T-cell (primary cell): ENCODE measurements at regions not wholly inside any gene's neighbourhood (a gene's known extent, or its start where the extent isn't known, plus 50 kb on each side); places are given as distances from the start of the nearest gene placed in this dataset.

Source experiments
- ATAC-seq, 4 experiments: fragments of 200-7000 bp in 3 of 4; fragments of 150-1000 bp in 1 of 4; cut with Tn5 transposase; replicated peaks in 1 of 4; 1 replicate in 3 of 4; 2 replicates in 1 of 4; pipeline ENCODE4 v1.10.0; 2021; ENCODE audit warnings: moderate library complexity in 3 of 4, mild to moderate bottlenecking in 2 of 4, moderate number of reproducible peaks in 1 of 4
- CTCF ChIA-PET, 2 donors: fragments of 300-600 bp; sonication (Branson Sonifier 250); formaldehyde crosslinking; loops; one replicate each; lab custom pipeline; 2022; ENCODE audit warnings: antibody characterized with exemption in 2 of 2; lab: Charles Lee
- POLR2A ChIA-PET, 2 donors: fragments of 300-600 bp; sonication (Branson Sonifier 250); formaldehyde crosslinking; loops; one replicate each; lab custom pipeline; 2022; ENCODE audit warnings: antibody characterized with exemption in 2 of 2; lab: Charles Lee
- DNase-seq, 35 experiments: peaks; one replicate each; pipeline versions ENCODE4 v3.0.0 to v3.0.0-alpha.2; 2013 to 2023
- H3K27ac ChIP-seq: one replicate; pipeline ENCODE4 v1.5.1; 2013; ENCODE audit warnings: low read length
- H3K27me3 ChIP-seq, 2 experiments: replicated peaks in 1 of 2; 1 replicate in 1 of 2; 2 replicates in 1 of 2; pipeline versions ENCODE4 v1.6.1 to v1.7.0; 2013; ENCODE audit warnings: low read length in 1 of 2, mixed read lengths in 1 of 2; ENCODE audit not compliant: control insufficient read depth in 2 of 2, insufficient read depth in 2 of 2; ENCODE audit errors: extremely low read depth in 1 of 2
- H3K36me3 ChIP-seq, 2 donors: 1 replicate in 1 of 2; 2 replicates in 1 of 2; pipeline versions ENCODE4 v1.6.1 to v1.7.0; 2013; ENCODE audit warnings: low read length in 1 of 2; ENCODE audit not compliant: control insufficient read depth in 2 of 2, insufficient read depth in 1 of 2; ENCODE audit errors: extremely low read depth in 1 of 2
- H3K4me1 ChIP-seq, 2 experiments: 1 replicate in 1 of 2; 2 replicates in 1 of 2; pipeline versions ENCODE4 v1.6.1 to v1.7.0; 2013; ENCODE audit warnings: low read length in 2 of 2, mixed read lengths in 1 of 2; ENCODE audit not compliant: insufficient read depth in 2 of 2, control insufficient read depth in 1 of 2; ENCODE audit errors: extremely low read depth in 1 of 2
- H3K4me3 ChIP-seq, 2 donors: 1 replicate in 1 of 2; 2 replicates in 1 of 2; pipeline versions ENCODE4 v1.5.1 to v1.7.0; 2013; ENCODE audit warnings: mild to moderate bottlenecking in 2 of 2, low read length in 1 of 2, moderate library complexity in 1 of 2; ENCODE audit not compliant: control insufficient read depth in 1 of 2; ENCODE audit errors: extremely low read depth in 1 of 2
- H3K9me3 ChIP-seq: 2 replicates; pipeline ENCODE4 v1.7.0; 2013
- H3K27ac Mint-ChIP-seq, 2 donors: one replicate each; pipeline ENCODE4 v1.8.0; 2020 to 2021; ENCODE audit warnings: mild to moderate bottlenecking in 2 of 2, mixed read lengths in 2 of 2
- H3K27me3 Mint-ChIP-seq, 2 donors: one replicate each; pipeline ENCODE4 v1.8.0; 2021 to 2022; ENCODE audit warnings: mixed read lengths in 2 of 2
- H3K36me3 Mint-ChIP-seq: one replicate; pipeline ENCODE4 v1.8.0; 2021; ENCODE audit warnings: mixed read lengths
- H3K4me1 Mint-ChIP-seq, 3 donors: one replicate each; pipeline ENCODE4 v1.8.0; 2020 to 2022; ENCODE audit warnings: mixed read lengths in 3 of 3, mild to moderate bottlenecking in 1 of 3
- H3K4me3 Mint-ChIP-seq, 3 donors: one replicate each; pipeline ENCODE4 v1.8.0; 2020 to 2022; ENCODE audit warnings: mild to moderate bottlenecking in 3 of 3, mixed read lengths in 3 of 3, moderate library complexity in 3 of 3
- H3K9me3 Mint-ChIP-seq, 3 donors: one replicate each; pipeline ENCODE4 v1.8.0; 2020 to 2022; ENCODE audit warnings: mixed read lengths in 3 of 3
- WGBS: methylation state at CpG from one replicate; pipeline ENCODE4 v1.1.5; 2013; ENCODE audit warnings: missing lambda C conversion rate; ENCODE audit not compliant: insufficient coverage; 5-methylcytosine and 5-hydroxymethylcytosine counted together

- DNase-seq = no peak
- no peaks in the 10 kb centered on the region for H3K36me3 Mint-ChIP-seq
- ChIA-PET POLR2A (no interaction called here), CTCF (no interaction called here)
- no peaks in the 10 kb centered on the region for H3K27me3 Mint-ChIP-seq
- no peak overlapping the region for H3K4me3 Mint-ChIP-seq
- 64% methylated on average over 2 of the region's 5 CpGs for WGBS
- Histone ChIP-seq H3K27ac (no peak overlapping the region), H3K27me3 (no peaks in the 10 kb centered on the region), H3K4me1 (no peaks in the 10 kb centered on the region), H3K9me3 (no peaks in the 10 kb centered on the region), H3K36me3 (no peaks in the 10 kb centered on the region), H3K4me3 (no peak overlapping the region)
- no peak for ATAC-seq
- no peaks in the 10 kb centered on the region for H3K9me3 Mint-ChIP-seq
- no peaks in the 10 kb centered on the region for H3K4me1 Mint-ChIP-seq
- H3K27ac Mint-ChIP-seq = no peak overlapping the region
These were observed 70.1 kb upstream of the ARHGAP21 start for GRCh38 chr10:24793648-24794379.

DNA sequence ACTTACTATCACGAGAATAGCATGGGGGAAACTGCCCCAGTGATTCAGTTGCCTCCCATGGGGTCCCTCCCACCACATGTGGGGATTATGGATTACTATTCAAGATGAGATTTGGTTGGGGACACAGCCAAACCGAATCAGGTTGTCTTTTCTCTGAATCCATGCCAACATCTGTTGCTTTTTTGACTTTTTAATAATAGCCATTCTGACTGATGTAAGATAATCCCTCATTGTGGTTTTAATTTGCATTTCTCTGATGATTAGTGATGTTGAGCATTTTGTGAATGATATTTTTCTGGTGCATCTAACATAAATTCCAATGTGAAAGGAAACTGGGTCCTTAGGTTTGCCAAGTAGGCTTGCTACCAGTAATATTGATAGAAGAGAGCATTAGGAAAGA, 69.0 kb upstream of the ARHGAP21 start:
- H3K9me3 ChIP-seq = no peaks in the 10 kb centered on the region
- no CpG with 5 or more reads among the region's 2 CpGs for WGBS
- no peak overlapping the region for H3K27ac ChIP-seq
- POLR2A ChIA-PET = no interaction called here
- no peaks in the 10 kb centered on the region for H3K4me1 ChIP-seq
- Mint-ChIP-seq H3K9me3 (no peaks in the 10 kb centered on the region), H3K36me3 (no peaks in the 10 kb centered on the region), H3K27me3 (no peaks in the 10 kb centered on the region), H3K4me1 (no peaks in the 10 kb centered on the region), H3K4me3 (no peak overlapping the region), H3K27ac (no peak overlapping the region)
- no peak overlapping the region for H3K4me3 ChIP-seq
- no peaks in the 10 kb centered on the region for H3K27me3 ChIP-seq
- H3K36me3 ChIP-seq = no peaks in the 10 kb centered on the region
- DNase-seq = no peak
- CTCF ChIA-PET = no interaction called here
- ATAC-seq = no peak

DNA sequence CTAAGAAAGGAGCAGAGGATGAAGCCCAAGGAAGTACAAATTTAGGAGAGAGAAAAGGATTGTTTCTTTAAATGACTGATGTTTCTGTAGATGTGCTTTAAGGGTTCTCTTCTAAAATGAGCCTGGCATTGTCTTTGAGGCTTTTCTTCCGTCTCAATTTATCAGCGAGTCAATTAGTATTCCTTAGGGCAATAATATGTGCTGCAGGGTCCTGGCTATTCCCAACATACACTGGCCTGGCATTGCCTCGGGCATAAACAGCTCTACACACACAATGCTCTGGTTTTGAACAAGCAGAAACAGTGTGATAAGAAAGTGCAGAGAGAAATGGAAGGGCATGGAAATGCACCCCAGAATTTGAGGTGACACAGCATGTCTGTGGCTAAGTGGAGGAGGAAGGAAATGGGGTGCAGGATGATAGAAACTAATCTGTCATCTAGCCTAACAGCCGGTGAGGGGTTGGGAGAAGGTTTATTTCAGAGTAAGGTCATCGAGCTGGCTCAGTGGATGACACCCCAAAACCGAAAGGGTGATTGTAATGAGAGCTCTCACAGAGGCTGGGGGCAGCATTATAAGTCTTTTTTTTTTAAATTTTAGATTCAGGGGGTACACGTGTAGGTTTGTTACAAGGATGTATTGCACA, 67.5 kb upstream of the ARHGAP21 start:
- WGBS = 37% methylated on average over 4 of the region's 7 CpGs
- Histone ChIP-seq H3K4me3 (no peak overlapping the region), H3K27me3 (no peaks in the 10 kb centered on the region), H3K36me3 (no peaks in the 10 kb centered on the region), H3K27ac (no peak overlapping the region), H3K4me1 (no peaks in the 10 kb centered on the region), H3K9me3 (no peaks in the 10 kb centered on the region)
- POLR2A ChIA-PET = no interaction called here
- CTCF ChIA-PET = interaction anchor here in 1 of 2 donors (0.5 kb wide), 1 partner anchor 284 kb away, joined by 3 read pairs; no protein-coding TSS in a partner anchor
- Mint-ChIP-seq H3K4me1 (no peaks in the 10 kb centered on the region), H3K27ac (no peak overlapping the region), H3K9me3 (no peaks in the 10 kb centered on the region), H3K27me3 (no peaks in the 10 kb centered on the region), H3K4me3 (no peak overlapping the region), H3K36me3 (no peaks in the 10 kb centered on the region)
- no peak for DNase-seq
- ATAC-seq = no peak

GRCh38 chr10:24790599-24790998, 66.9 kb upstream of the ARHGAP21 start:
- no peak overlapping the region for H3K4me3 Mint-ChIP-seq
- no peaks in the 10 kb centered on the region for H3K4me1 Mint-ChIP-seq
- ChIA-PET POLR2A (no interaction called here), CTCF (interaction anchor here in 1 of 2 donors (0.5 kb wide), 1 partner anchor 285 kb away, joined by 3 read pairs; no protein-coding TSS in a partner anchor)
- no peak overlapping the region for H3K27ac ChIP-seq
- no peak overlapping the region for H3K27ac Mint-ChIP-seq
- no peaks in the 10 kb centered on the region for H3K27me3 Mint-ChIP-seq
- H3K9me3 Mint-ChIP-seq = no peaks in the 10 kb centered on the region
- no peaks in the 10 kb centered on the region for H3K36me3 Mint-ChIP-seq
- DNase-seq (no peak), ATAC-seq (no peak)
- H3K36me3 ChIP-seq = no peaks in the 10 kb centered on the region
- no peaks in the 10 kb centered on the region for H3K4me1 ChIP-seq
- H3K9me3 ChIP-seq = no peaks in the 10 kb centered on the region
- 95% methylated on average over 9 of the region's 11 CpGs for WGBS
- H3K27me3 ChIP-seq = no peaks in the 10 kb centered on the region
- H3K4me3 ChIP-seq = no peak overlapping the region

GRCh38 chr10:24790073-24790472, 66.4 kb upstream of the ARHGAP21 start:
- H3K9me3 ChIP-seq = no peaks in the 10 kb centered on the region
- H3K4me1 Mint-ChIP-seq = no peaks in the 10 kb centered on the region
- H3K27ac ChIP-seq = no peak overlapping the region
- H3K36me3 ChIP-seq = no peaks in the 10 kb centered on the region
- POLR2A ChIA-PET = no interaction called here
- H3K4me3 Mint-ChIP-seq = no peak overlapping the region
- no peak overlapping the region for H3K4me3 ChIP-seq
- no peaks in the 10 kb centered on the region for H3K4me1 ChIP-seq
- no peaks in the 10 kb centered on the region for H3K27me3 Mint-ChIP-seq
- no peaks in the 10 kb centered on the region for H3K27me3 ChIP-seq
- ATAC-seq (no peak), DNase-seq (no peak)
- CTCF ChIA-PET = no interaction called here
- H3K27ac Mint-ChIP-seq = no peak overlapping the region
- WGBS = no CpG with 5 or more reads among the region's 7 CpGs
- H3K9me3 Mint-ChIP-seq = no peaks in the 10 kb centered on the region
- H3K36me3 Mint-ChIP-seq = no peaks in the 10 kb centered on the region

DNA sequence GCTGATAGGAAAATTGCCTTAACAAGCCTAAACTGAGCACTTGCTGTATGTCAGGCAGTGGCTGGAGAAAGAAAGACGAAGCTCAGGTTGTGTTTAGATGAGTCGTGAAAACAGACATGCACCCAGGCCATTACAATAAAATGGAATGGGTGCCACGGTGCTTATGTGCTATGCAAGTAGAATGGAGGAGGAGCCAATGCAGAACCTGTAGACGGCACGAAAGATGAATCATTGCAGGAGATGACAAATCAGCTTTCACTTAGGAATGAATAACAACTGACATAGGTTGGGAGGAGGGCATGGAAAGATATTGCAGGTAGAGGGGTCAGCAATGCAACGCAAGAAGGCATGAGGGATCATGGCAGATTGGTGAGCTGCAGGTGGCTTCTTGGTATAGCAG, 61.2 kb upstream of the ARHGAP21 start:
- no peaks in the 10 kb centered on the region for H3K4me1 ChIP-seq
- ChIA-PET POLR2A (no interaction called here), CTCF (interaction anchor here in 1 of 2 donors (0.5 kb wide), 1 partner anchor 109 kb away, joined by 8 read pairs; no protein-coding TSS in a partner anchor)
- ATAC-seq = no peak
- Mint-ChIP-seq H3K9me3 (peaks cover 0 to 5% (median 0%) of the 10 kb centered on the region in 3 donors), H3K4me3 (no peak overlapping the region), H3K27ac (no peak overlapping the region), H3K36me3 (no peaks in the 10 kb centered on the region), H3K27me3 (no peaks in the 10 kb centered on the region), H3K4me1 (no peaks in the 10 kb centered on the region)
- H3K27ac ChIP-seq = no peak overlapping the region
- DNase-seq = no peak
- no peaks in the 10 kb centered on the region for H3K27me3 ChIP-seq
- 81% methylated on average over 4 of the region's 6 CpGs for WGBS
- no peaks in the 10 kb centered on the region for H3K36me3 ChIP-seq
- no peak overlapping the region for H3K4me3 ChIP-seq
- no peaks in the 10 kb centered on the region for H3K9me3 ChIP-seq
